GM12892 (cell line): ENCODE measurements at regions not wholly inside any gene's neighbourhood (a gene's known extent, or its start where the extent isn't known, plus 50 kb on each side); places are given as distances from the start of the nearest gene placed in this dataset.
A peak's percentile ranks its signal among the peaks of the same experiment; 100 is the strongest.

ENCODE experiments used
- DNase-seq: peaks from one replicate; pipeline ENCODE4 v3.0.0; 2011; ENCODE audit not compliant: insufficient read length
- FAIRE-seq: peaks from 2 replicates; lab custom pipeline; 2011; peaks lifted over from hg19 to GRCh38; lab: Jason Lieb, UNC
- POLR2A ChIP-seq: IDR thresholded peaks from 2 replicates; pipeline ENCODE4 v1.6.1; 2011; ENCODE audit warnings: low read depth, low read length, control low read depth
- POLR2AphosphoS5 ChIP-seq: IDR thresholded peaks from 2 replicates; pipeline ENCODE4 v1.6.1; 2011; ENCODE audit warnings: low read depth, low read length, control low read depth
- TAF1 ChIP-seq: IDR thresholded peaks from 2 replicates; pipeline ENCODE4 v1.6.1; 2011; ENCODE audit warnings: low read depth, mild to moderate bottlenecking, control low read depth, low read length, borderline replicate concordance

DNA sequence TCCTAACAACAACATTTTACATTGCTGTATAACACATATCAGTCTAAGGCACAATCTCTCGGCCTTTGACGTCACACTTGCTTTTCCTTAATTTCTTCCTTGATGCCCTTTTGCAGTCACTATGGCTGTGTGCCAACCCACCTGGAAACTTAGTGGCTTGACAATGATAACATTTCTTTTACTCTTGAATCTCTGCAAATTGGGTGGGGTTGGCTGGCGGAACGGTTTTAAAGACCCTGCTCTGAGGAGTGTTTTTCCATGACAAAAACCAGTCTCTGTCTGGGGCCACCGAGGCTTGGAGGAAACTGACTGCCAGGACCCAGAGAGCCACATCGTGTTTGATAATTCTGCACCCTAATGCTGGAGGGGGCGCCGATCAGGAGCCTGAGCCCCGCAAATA is 115.6 kb downstream of the KLF13 start:
- TF ChIP-seq POLR2A (no peak), POLR2AphosphoS5 (no peak), TAF1 (no peak)
- FAIRE-seq = peak; percentile 9

DNA sequence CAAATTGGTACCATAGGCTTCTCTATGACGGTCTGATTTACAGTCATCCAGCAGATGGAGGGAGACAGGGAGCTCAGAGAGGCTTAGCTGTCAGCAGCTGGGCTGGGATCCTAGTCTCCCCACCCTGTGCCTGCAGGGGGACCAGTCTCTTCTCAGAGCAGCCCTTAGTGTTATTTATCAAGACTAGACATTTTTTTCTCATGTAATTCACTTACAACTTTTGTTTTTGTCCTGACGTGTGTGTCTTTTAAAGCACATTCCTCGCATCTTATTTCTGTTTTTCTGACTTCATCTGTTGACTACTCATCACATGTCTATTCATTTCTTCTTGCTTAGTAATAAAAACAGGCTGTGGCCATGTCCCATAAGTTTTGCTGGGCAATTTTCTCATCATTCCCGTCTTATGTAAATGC is 116.1 kb downstream of the KLF13 start:
- FAIRE-seq = peak; percentile 73
- DNase-seq = no peak
- TF ChIP-seq TAF1 (no peak), POLR2AphosphoS5 (no peak), POLR2A (no peak)

More for the DNA sequence above, 115.6 kb downstream of the KLF13 start:
- no peak for DNase-seq

DNA sequence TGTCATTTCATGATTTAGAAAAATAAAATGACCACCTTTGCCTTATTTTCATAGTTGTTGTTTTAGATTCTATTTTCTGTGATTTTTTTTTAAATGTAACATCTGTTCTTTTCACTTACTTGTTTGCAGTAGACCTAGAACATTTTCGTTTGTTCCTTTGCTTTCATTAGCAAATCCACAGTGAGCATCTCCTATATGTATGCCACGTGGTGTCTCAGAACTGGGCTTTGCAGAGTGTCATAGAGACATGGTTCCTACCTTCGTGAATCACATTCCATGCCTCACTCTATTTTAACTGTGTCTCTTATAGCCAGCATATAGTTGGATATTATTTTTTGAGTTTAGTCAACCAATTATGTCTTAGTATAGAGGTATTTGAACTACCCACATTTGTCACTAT is 118.2 kb downstream of the KLF13 start:
- DNase-seq = no peak
- no peak for TF ChIP-seq POLR2A
- TF ChIP-seq TAF1 = no peak
- no peak for TF ChIP-seq POLR2AphosphoS5
- peak; percentile 42 for FAIRE-seq

DNA sequence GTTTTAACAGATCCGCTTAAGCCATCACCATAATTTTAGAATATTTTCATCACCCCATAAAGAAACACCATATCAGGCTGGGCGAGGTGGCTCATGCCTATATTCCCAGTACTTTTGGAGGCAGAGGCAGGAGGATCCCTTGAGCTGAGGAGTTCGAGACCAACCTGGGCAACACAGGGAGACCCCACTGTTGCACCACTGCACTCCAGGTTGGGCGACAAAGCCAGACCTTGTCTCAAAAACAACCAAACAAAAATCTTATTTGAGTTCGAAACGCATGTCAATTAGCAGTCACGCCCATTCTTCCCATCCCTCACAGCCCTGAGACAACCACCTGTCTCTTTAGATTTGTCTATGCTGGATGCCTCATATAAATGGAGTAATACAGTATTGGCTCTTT is 119.9 kb downstream of the KLF13 start:
- TF ChIP-seq TAF1 (no peak), POLR2A (no peak), POLR2AphosphoS5 (no peak)
- DNase-seq (no peak), FAIRE-seq (no peak)

DNA sequence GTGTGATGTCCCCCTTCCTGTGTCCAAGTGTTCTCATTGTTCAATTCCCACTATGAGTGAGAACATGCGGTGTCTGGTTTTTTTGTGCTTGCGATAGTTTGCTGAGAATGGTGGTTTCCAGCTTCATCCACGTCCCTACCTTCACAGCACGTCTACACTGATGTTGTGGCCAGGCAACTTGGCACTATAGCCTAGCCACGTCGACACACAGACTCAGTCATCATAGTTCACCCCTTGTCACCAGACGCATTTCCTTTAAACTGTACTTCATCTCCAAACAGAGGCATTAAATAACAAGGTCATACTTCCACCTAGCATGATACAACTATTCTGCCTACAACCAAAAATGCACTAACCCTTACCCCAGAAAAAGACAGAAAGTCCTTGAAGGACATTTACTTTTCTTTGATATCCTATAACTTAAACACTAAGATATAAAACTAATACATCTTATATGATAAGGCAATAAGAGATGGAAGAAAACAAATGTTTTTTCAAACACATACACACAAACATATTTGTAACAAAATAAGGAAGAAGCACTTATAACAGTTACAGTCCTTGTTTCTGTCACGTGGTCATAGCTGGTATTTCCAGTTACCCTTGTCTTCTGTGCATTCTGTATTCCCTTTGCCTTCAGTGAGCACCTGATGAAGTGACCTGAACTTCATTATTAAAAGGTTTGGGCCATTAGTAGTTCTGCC is 121.4 kb downstream of the KLF13 start:
- FAIRE-seq (peak; percentile 24), DNase-seq (no peak)
- no peak for TF ChIP-seq POLR2A
- no peak for TF ChIP-seq POLR2AphosphoS5
- no peak for TF ChIP-seq TAF1

DNA sequence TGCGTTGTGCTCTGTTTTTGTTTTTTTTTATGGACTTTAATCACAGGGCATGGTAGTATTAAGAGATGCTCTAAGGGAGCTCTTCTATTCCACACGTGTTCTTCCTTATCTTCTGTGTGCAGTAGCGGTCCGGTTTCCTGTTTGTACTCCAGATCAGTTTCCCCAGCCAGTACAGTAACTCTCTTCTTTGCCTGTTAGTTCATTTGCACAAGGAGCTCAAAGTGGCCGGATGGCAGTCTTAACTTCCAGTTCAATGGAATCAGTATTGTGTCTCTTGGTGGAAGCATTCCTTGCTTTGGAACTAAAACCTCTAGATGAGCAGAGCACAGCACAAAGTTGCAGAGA is 122.0 kb downstream of the KLF13 start:
- FAIRE-seq (peak; percentile 63), DNase-seq (no peak)
- no peak for TF ChIP-seq POLR2A
- TF ChIP-seq POLR2AphosphoS5 = no peak
- TF ChIP-seq TAF1 = no peak

DNA sequence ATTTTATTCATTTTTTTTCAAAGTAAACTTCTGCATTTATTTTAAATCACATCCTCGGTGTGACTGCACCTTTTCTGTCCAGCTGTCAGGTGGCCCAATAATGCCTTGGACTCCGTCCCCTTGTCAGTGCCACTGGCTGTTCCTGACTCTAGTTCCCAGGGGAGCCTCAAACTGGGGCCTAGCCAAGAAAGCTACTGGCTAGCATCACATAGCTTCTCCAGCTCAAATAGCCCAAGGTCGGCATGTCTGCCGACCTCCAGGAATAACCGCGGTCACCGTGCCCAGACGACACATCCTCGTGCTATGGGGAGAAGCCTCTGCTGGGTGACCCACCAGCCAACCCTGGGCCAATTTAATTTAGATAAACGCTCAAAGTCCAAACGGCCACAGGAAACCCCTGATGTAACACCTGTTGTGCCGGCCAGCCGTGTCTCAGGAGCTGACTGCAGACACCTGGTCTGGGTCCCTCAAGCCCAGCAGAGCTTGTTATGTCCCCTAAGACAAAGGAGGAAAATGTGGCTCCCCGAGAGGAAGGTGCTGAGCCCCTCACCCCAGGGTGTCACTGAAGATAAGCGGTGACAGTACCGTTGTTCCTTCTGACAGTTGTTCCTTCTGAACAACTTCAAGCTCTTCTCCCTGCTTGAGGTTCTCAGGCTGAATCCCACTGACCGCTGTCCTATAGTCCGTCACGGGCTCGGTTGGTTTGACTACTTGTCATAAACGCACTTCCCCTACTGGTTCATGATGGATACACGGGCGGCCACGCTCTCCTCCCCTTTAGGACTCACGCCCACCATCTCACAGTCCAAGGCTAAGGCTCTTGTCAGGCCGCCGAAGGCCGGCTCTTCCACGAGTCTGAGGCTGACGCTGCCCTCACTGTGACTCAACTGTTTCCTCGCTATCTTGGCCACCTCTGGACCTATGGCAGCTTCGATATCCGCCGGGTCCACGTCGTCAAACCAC is 126.2 kb downstream of the KLF13 start:
- DNase-seq (no peak), FAIRE-seq (no peak)
- no peak for TF ChIP-seq TAF1
- no peak for TF ChIP-seq POLR2A
- TF ChIP-seq POLR2AphosphoS5 = no peak

DNA sequence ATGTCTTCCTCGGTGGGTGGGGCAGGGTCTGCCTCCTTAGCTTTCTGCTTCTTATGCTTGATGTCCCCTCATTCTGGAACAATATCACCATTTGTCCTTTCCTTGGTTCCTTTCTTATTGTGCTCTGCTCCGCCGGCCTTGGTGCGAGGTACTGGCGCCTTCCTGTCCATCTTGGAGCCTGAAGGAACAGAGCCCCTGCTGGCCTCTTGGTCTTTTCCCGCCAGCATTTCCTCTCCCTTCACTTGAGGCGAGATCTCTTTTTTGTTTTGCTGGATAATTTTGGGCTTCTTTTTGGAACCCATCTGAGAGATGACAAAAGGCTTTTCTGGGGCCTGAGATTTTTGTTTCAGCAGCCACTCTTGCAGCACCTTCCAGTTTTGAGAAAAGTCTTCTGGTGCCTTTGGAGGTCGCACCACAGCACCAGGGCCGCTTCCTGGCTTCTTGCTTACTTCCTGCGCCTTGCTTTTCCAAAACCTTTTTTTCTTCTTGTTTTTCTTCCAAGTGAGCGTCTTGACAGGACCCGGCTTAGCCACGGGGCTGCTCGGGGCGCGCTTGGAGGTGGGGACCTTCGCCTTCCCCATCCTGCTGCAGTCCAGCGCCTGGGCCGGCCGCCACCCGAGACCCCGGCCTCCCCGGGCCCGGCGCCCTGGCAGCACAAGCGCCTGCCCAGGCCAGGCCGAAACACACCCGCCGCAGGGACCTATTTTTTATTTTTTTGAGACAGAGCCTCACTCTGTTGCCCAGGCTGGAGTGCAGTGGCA is 127.1 kb downstream of the KLF13 start:
- FAIRE-seq (no peak), DNase-seq (no peak)
- TF ChIP-seq POLR2A = no peak
- TF ChIP-seq POLR2AphosphoS5 = no peak
- no peak for TF ChIP-seq TAF1

DNA sequence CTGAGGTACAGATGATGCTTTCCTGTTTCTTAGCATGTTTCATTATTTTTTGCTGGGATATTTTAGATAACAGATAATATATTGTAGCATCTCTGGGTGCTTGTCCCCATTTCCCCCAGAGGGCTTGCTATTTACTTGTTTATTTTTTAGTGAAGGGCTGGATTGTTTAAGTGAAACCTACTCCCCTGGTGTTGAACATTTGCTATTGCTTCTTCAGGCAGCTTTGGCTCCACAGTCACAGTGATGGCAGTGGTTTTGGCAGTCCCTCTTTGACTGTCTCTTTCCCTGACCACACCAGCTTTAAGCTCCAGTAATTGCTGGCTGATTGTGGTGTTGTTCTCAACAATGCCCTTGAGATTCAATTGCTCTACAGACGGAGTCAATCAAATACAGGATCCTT is 128.9 kb downstream of the KLF13 start:
- FAIRE-seq (no peak), DNase-seq (no peak)
- TF ChIP-seq TAF1 (no peak), POLR2AphosphoS5 (no peak), POLR2A (no peak)

DNA sequence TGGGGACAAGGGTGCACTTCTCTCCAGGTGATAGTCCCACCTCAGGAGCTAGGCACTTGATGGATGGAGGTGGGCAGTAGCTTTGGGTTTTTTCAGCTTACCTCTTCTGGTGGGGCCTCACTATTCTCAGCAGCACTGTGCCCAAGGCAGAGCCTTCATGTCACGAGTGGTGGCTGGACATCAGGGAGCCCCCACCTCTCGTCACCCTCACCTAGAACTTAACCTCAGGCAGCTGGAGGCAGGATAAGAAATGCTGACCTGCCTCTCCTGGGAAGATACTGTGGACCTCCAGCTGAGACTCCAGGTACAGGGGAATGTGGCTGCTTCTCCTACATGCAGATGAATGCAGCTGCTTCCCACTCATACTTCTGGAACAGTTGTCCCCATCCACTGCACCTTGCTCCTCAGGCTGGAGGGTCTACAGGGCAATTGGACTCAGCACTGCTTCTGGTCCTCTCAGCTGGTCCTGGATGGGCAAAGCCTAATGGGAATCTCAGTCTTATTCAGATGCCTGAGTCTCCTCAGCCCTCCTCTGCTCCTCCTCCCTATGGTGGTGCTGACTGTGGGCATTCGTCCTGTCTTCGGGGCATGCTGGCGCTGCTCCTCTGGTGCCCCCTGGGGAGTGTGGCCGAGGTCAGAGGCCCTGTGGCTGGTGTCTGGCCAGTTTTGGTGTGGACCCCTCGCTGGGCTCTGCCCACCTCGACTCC is 129.9 kb downstream of the KLF13 start:
- TF ChIP-seq POLR2A = no peak
- TF ChIP-seq TAF1 = no peak
- TF ChIP-seq POLR2AphosphoS5 = no peak
- no peak for FAIRE-seq
- no peak for DNase-seq

DNA sequence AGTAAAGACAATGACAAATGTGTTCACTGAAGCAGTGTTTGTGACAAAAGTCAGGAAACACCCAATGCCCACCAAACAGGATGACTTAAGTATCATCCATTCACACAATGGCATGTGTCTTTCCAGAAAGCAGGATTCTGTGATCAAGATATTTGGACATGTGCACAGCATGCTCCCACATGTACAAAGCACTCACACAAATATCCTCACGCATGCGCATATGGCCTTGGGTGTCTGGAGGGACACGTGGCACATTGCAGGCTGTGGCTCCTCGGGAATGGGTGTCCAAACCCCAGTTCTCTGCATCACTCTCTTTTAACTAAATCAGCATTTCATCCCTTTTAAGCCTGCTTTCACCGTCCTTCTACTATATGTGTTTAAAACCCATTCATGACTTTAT is 130.5 kb downstream of the KLF13 start:
- DNase-seq (no peak), FAIRE-seq (peak; percentile 9)
- TF ChIP-seq TAF1 = no peak
- TF ChIP-seq POLR2AphosphoS5 = no peak
- TF ChIP-seq POLR2A = no peak
